ENCODE measurements at regions not wholly inside any gene's neighbourhood (a gene's known extent, or its start where the extent isn't known, plus 50 kb on each side); places are given as distances from the start of the nearest gene placed in this dataset.
"Not testable (repeated sequence)": the region's sequence is repeated elsewhere in the genome, so short reads cannot be mapped to it uniquely, and the experiment has no call there.

DNA sequence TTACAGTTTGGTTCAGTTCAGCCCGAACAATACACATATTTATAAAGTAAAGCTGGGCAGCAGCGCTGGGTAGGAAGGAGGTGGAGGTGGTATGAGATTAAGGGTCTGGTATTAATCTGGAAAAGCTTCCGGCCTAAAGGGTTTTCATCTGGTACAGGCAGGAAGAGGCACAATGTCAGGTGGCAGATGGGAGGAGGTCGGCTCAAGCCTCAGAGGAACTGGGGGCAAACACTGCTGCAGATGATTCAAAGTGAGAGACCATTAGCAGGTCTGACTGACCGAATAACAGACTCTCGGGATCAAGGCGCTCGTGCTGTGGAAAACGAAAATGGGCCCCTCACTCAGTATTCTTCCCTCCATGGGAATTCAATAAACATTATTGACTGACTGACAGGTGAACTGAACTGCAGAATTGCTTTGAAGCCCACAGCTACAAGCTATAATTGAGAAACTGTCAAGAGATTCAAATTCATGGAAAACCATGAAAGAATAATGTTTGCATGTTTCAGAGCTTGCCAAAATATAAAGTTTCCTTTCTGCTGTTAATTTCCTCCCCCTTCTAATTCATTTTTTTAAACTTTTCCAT lies 75.3 kb downstream of the TMEM167A start:
- Mint-ChIP-seq H3K4me3 (no peak overlapping the region), H3K36me3 (ENCODE audit: low read depth) (no peaks in the 10 kb centered on the region), H3K27ac (no peak overlapping the region), H3K4me1 (ENCODE audit: low read depth) (no peaks in the 10 kb centered on the region), H3K27me3 (peaks cover 7% of the 10 kb centered on the region), H3K9me3 (no peaks in the 10 kb centered on the region)

GRCh38 chr5:83000922-83001321 lies 76.3 kb downstream of the TMEM167A start:
- Mint-ChIP-seq H3K4me1 (ENCODE audit: low read depth) (no peaks in the 10 kb centered on the region), H3K4me3 (no peak overlapping the region), H3K27me3 (peaks cover 7% of the 10 kb centered on the region), H3K9me3 (no peaks in the 10 kb centered on the region), H3K36me3 (ENCODE audit: low read depth) (no peaks in the 10 kb centered on the region), H3K27ac (no peak overlapping the region)

DNA sequence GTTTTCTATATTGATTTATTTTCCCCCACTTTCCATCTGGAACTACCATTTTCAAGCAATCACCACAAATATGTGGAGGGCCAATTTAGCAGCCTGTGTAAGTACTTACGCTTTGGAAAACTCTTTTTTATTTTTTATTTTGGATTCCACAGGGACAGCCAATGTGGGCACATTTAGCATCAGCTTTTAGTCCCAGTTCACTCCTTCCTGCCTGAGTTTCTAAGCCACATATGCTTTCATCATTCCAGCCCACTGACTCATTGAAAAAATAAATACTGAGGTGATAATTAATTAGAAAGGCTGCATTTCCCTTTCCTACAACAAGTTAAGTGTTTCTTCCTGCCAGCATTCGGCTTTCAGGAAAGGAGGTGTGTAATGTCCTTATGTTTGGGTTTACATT lies 76.8 kb downstream of the TMEM167A start:
- no peaks in the 10 kb centered on the region for H3K4me1 Mint-ChIP-seq (ENCODE audit: low read depth)
- no peaks in the 10 kb centered on the region for H3K36me3 Mint-ChIP-seq (ENCODE audit: low read depth)
- no peak overlapping the region for H3K27ac Mint-ChIP-seq
- no peak overlapping the region for H3K4me3 Mint-ChIP-seq
- H3K27me3 Mint-ChIP-seq, result peaks cover 7% of the 10 kb centered on the region
- H3K9me3 Mint-ChIP-seq, result no peaks in the 10 kb centered on the region

GRCh38 chr5:82993416-82993815 lies 83.8 kb downstream of the TMEM167A start:
- Mint-ChIP-seq H3K36me3 (ENCODE audit: low read depth) (no peaks in the 10 kb centered on the region), H3K9me3 (no peaks in the 10 kb centered on the region), H3K27me3 (no peaks in the 10 kb centered on the region), H3K4me3 (no peak overlapping the region), H3K4me1 (ENCODE audit: low read depth) (no peaks in the 10 kb centered on the region), H3K27ac (no peak overlapping the region)

DNA sequence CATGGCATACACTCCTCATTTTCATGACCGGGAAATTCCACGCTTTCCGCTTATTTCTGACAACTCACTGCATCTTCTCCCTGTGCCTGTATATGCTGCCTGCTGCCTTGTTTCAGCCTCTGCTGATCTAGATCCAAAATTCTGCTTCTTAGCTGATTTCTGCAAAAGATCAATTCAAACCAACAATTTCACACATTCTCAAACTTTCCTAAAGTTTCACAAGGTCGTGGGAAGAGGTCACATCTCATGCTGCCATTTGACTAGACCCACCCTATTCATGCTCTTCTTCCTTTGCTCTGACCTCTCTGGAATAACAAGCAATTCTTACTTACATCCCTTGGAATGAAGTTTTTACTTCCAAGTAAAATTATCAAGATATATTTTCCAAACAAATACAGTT lies 84.5 kb downstream of the TMEM167A start:
- Mint-ChIP-seq H3K27ac (no peak overlapping the region), H3K4me1 (ENCODE audit: low read depth) (no peaks in the 10 kb centered on the region), H3K36me3 (ENCODE audit: low read depth) (no peaks in the 10 kb centered on the region)

GRCh38 chr5:82991678-82992323 lies 85.4 kb downstream of the TMEM167A start:
- no peak overlapping the region for H3K4me3 Mint-ChIP-seq
- H3K27me3 Mint-ChIP-seq, result no peaks in the 10 kb centered on the region
- H3K4me1 Mint-ChIP-seq (ENCODE audit: low read depth), result no peaks in the 10 kb centered on the region
- no peaks in the 10 kb centered on the region for H3K36me3 Mint-ChIP-seq (ENCODE audit: low read depth)
- no peaks in the 10 kb centered on the region for H3K9me3 Mint-ChIP-seq
- H3K27ac Mint-ChIP-seq, result no peak overlapping the region

More for the DNA sequence above, 84.5 kb downstream of the TMEM167A start:
- Mint-ChIP-seq H3K27me3 (no peaks in the 10 kb centered on the region), H3K9me3 (no peaks in the 10 kb centered on the region), H3K4me3 (no peak overlapping the region)

GRCh38 chr5:82991059-82991458 lies 86.1 kb downstream of the TMEM167A start:
- no peaks in the 10 kb centered on the region for H3K27me3 Mint-ChIP-seq
- no peak overlapping the region for H3K27ac Mint-ChIP-seq
- H3K9me3 Mint-ChIP-seq, result no peaks in the 10 kb centered on the region
- H3K4me3 Mint-ChIP-seq, result no peak overlapping the region
- H3K4me1 Mint-ChIP-seq (ENCODE audit: low read depth), result no peaks in the 10 kb centered on the region
- no peaks in the 10 kb centered on the region for H3K36me3 Mint-ChIP-seq (ENCODE audit: low read depth)

DNA sequence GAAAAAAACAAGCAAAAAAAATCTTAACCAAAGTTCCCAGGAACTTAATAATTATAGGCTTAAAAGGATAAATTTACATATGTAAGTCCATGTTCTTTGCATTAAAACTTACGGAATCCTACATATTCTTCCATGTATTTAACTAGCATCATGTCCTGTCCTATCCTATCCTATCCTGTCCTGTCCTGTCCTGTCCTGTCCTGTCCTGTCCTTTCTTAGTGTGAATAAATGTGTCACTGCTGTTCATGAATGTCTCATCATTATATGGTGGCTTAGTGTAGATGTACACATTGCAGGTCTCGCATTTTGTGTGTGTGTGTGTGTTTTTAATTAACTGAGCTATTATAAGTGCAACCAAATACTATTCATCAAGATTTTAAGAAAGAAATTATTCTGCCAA lies 90.0 kb downstream of the TMEM167A start:
- H3K36me3 Mint-ChIP-seq (ENCODE audit: low read depth), result no peaks in the 10 kb centered on the region
- H3K27ac Mint-ChIP-seq, result no peak overlapping the region
- H3K4me3 Mint-ChIP-seq, result no peak overlapping the region
- no peaks in the 10 kb centered on the region for H3K4me1 Mint-ChIP-seq (ENCODE audit: low read depth)
- H3K9me3 Mint-ChIP-seq, result no peaks in the 10 kb centered on the region
- no peaks in the 10 kb centered on the region for H3K27me3 Mint-ChIP-seq

GRCh38 chr5:82986404-82986803 lies 90.8 kb downstream of the TMEM167A start:
- H3K4me3 Mint-ChIP-seq, result no peak overlapping the region
- H3K36me3 Mint-ChIP-seq (ENCODE audit: low read depth), result no peaks in the 10 kb centered on the region
- no peaks in the 10 kb centered on the region for H3K9me3 Mint-ChIP-seq
- no peaks in the 10 kb centered on the region for H3K4me1 Mint-ChIP-seq (ENCODE audit: low read depth)
- no peaks in the 10 kb centered on the region for H3K27me3 Mint-ChIP-seq
- no peak overlapping the region for H3K27ac Mint-ChIP-seq

- H3K27me3 Mint-ChIP-seq, result no peaks in the 10 kb centered on the region
- no peaks in the 10 kb centered on the region for H3K36me3 Mint-ChIP-seq (ENCODE audit: low read depth)
- H3K4me3 Mint-ChIP-seq, result no peak overlapping the region
- no peaks in the 10 kb centered on the region for H3K9me3 Mint-ChIP-seq
- no peaks in the 10 kb centered on the region for H3K4me1 Mint-ChIP-seq (ENCODE audit: low read depth)
- no peak overlapping the region for H3K27ac Mint-ChIP-seq
These were observed 91.4 kb downstream of the TMEM167A start for GRCh38 chr5:82985763-82986162.

DNA sequence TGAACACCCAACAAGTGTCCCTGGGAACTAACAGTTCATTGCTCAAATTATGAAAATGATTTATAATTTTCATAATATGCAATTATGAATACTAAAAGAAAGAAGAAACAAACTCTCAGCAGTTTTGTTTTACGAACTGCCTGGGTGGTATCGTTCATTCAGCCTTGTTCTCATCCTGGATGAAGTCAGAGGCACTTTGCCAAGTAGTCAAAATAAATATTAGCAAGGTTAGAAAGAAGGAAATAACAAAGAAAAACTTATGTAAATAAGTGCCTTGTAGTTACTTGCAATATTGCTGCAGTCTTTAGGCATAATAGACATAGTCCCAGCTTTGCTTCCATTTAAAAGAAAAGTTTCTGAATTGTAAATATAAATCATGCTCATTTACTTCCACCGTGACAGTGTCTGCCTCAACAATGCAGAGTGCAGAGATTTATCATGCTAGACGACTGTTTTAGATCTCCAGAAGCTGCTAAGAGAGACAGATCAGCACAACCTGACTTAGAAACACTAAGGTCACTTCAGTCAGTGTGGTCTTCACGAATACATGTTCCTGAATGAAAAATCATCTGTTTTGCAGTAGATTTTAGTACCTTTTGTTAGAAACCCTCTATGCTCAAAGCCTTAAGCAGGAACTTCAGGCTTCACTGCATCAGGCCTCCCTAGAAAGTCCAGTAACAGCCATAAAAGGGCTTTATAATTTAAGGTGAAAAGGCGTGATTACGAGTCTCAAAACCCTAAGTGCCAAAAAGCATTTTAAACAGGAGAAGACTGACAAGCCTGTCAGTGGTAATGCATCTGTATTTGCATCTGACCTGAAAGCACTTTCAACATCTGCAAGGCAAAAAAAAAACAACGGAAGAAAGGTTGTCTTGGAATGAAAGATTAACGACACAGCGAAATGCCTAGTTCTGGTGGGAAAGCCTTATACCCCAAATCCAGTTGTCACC lies 92.1 kb downstream of the TMEM167A start:
- no peaks in the 10 kb centered on the region for H3K36me3 Mint-ChIP-seq (ENCODE audit: low read depth)
- no peaks in the 10 kb centered on the region for H3K9me3 Mint-ChIP-seq
- no peaks in the 10 kb centered on the region for H3K27me3 Mint-ChIP-seq
- H3K4me1 Mint-ChIP-seq (ENCODE audit: low read depth), result no peaks in the 10 kb centered on the region
- H3K27ac Mint-ChIP-seq, result no peak overlapping the region
- H3K4me3 Mint-ChIP-seq, result no peak overlapping the region

DNA sequence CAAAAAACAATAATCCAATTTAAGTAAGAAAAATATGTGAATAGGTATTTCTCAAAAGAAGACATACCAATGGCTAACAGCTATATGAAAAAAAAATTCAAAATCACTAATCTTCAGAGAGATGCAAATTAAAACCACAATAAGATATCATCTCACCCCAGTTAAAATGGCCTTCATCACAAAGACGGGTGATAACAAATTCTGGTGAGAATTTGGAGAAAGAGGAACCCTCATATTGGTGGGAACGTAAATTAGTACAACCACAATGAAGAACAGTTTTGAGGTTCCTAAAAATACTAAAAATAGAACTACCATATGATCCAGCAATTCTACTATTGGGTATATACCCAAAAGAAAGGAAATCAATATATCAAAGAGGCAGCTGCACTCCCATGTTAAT lies 94.3 kb downstream of the TMEM167A start:
- H3K27ac Mint-ChIP-seq, result no peak overlapping the region
- H3K27me3 Mint-ChIP-seq, result no peaks in the 10 kb centered on the region
- H3K9me3 Mint-ChIP-seq, result no peaks in the 10 kb centered on the region
- no peaks in the 10 kb centered on the region for H3K36me3 Mint-ChIP-seq (ENCODE audit: low read depth)
- no peak overlapping the region for H3K4me3 Mint-ChIP-seq
- no peaks in the 10 kb centered on the region for H3K4me1 Mint-ChIP-seq (ENCODE audit: low read depth)

GRCh38 chr5:82976887-82977286 lies 100.3 kb downstream of the TMEM167A start:
- not testable (repeated sequence) for H3K27me3 Mint-ChIP-seq; H3K4me1 Mint-ChIP-seq (ENCODE audit: low read depth); H3K36me3 Mint-ChIP-seq (ENCODE audit: low read depth); H3K27ac Mint-ChIP-seq; H3K4me3 Mint-ChIP-seq
- peaks cover 31% of the 10 kb centered on the region for H3K9me3 Mint-ChIP-seq

DNA sequence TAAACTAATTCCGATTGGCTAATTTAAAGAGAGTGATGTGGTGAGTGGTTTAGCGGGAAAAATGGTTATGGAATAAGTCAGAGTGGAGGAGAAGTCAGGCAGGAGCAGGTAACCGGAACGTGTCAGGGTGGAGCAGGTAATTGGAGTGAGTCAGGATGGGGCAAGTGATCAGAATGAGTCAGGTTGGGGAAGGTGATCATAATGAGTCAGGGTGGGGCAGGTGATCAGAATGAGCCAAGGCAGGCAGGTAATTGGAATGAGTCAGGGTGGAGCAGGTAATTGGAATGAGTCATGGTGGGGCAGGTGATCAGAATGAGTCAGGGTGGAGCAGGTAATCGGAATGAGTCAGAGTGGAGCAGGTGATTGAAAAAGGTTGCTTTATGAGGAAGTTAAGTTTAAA lies 101.4 kb downstream of the TMEM167A start:
- Mint-ChIP-seq H3K27me3 (peaks cover 5% of the 10 kb centered on the region), H3K4me1 (ENCODE audit: low read depth) (no peaks in the 10 kb centered on the region), H3K9me3 (peaks cover 31% of the 10 kb centered on the region), H3K27ac (no peak overlapping the region), H3K36me3 (ENCODE audit: low read depth) (peaks cover 7% of the 10 kb centered on the region), H3K4me3 (no peak overlapping the region)

- peaks cover 31% of the 10 kb centered on the region for H3K9me3 Mint-ChIP-seq
- H3K4me1 Mint-ChIP-seq (ENCODE audit: low read depth), result no peaks in the 10 kb centered on the region
- no peak overlapping the region for H3K27ac Mint-ChIP-seq
- H3K4me3 Mint-ChIP-seq, result no peak overlapping the region
- peaks cover 7% of the 10 kb centered on the region for H3K36me3 Mint-ChIP-seq (ENCODE audit: low read depth)
- H3K27me3 Mint-ChIP-seq, result peaks cover 5% of the 10 kb centered on the region
These were observed 101.8 kb downstream of the TMEM167A start for GRCh38 chr5:82975396-82975795.

Measured in stimulated activated naive CD8-positive, alpha-beta T cell treated with anti-CD3 and anti-CD28 coated beads, Interleukin-15, Interleukin-2, amounts not matched to agents 100 ng/mL and 50 ng/mL, for 24 hours (primary cell).